ENCODE measurements at regions not wholly inside any gene's neighbourhood (a gene's known extent, or its start where the extent isn't known, plus 50 kb on each side); places are given as distances from the start of the nearest gene placed in this dataset.

DNA sequence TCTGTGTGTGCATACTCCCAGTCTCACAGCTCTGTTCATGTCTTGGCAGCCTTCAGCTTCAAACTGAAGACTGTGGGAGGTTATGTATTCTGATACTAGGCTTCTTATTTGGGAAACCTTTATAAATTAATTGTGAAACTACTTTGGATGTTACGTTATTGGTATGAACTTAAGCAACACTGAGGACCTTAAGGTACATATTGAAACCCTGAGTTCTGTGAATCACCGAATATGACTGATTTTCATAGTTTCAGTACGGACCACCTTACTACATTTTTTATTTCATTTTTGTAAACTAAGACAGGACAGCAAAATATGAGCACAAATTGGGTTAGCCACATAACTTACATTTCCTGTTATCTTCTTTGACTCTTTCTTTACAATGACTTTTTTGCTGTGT lies 498.4 kb downstream of the PDGFC start:
- Mint-ChIP-seq H3K36me3 (ENCODE audit: low read depth) (no peaks in the 10 kb centered on the region), H3K4me3 (no peak overlapping the region), H3K9me3 (no peaks in the 10 kb centered on the region), H3K27ac (peak overlapping the region; percentile 55), H3K27me3 (ENCODE audit: low read depth, poor library complexity) (no peaks in the 10 kb centered on the region), H3K4me1 (peaks cover 6% of the 10 kb centered on the region)
- TF ChIP-seq, protein P1, sequence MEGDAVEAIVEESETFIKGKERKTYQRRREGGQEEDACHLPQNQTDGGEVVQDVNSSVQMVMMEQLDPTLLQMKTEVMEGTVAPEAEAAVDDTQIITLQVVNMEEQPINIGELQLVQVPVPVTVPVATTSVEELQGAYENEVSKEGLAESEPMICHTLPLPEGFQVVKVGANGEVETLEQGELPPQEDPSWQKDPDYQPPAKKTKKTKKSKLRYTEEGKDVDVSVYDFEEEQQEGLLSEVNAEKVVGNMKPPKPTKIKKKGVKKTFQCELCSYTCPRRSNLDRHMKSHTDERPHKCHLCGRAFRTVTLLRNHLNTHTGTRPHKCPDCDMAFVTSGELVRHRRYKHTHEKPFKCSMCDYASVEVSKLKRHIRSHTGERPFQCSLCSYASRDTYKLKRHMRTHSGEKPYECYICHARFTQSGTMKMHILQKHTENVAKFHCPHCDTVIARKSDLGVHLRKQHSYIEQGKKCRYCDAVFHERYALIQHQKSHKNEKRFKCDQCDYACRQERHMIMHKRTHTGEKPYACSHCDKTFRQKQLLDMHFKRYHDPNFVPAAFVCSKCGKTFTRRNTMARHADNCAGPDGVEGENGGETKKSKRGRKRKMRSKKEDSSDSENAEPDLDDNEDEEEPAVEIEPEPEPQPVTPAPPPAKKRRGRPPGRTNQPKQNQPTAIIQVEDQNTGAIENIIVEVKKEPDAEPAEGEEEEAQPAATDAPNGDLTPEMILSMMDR (IDR thresholded peaks at IDR 0.05): no peak
- no peak for DNase-seq

DNA sequence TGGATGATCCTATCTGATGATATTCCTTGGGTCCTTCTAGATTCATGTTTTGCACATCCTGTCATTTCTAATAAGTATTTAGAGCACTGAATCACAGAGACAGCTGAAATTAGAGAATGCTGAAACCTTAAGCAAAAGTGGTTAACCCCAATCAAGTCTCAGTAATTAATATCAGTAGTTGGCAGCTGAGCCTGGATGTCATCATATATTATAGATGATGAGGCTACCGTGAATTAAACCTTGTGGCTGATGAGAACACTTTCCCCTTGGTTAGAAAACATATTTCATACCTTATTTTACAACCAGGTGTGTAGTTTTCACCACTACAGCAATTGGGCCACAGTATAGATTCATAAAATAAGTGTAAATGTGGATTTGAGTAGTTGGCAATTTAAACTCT lies 499.0 kb downstream of the PDGFC start:
- Mint-ChIP-seq H3K27ac (no peak overlapping the region), H3K9me3 (no peaks in the 10 kb centered on the region), H3K27me3 (ENCODE audit: low read depth, poor library complexity) (no peaks in the 10 kb centered on the region), H3K36me3 (ENCODE audit: low read depth) (no peaks in the 10 kb centered on the region), H3K4me3 (no peak overlapping the region), H3K4me1 (peaks cover 6% of the 10 kb centered on the region)
- no peak for DNase-seq
- TF ChIP-seq, protein P1 (IDR thresholded peaks at IDR 0.05): no peak

DNA sequence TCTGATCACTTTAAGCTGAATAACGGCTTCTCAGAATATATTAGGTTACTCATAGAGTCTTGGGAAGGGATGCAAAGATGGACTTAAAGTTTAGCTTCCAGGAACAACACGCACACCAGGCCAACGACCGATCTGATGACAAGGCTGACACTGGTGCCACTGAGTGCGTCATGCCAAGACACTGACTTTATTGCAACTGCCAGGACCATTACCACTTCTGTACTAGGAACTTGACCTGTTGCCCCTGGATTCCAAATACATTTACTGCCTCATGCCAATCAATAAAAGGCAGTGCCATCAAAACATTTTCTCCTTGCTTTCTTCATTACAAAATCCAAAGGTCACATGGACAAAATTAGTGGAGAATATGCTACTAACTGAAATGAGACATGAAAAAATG lies 505.9 kb upstream of the CTSO start:
- no peak for DNase-seq
- Mint-ChIP-seq H3K4me3 (no peak overlapping the region), H3K27ac (no peak overlapping the region), H3K4me1 (peaks cover 7% of the 10 kb centered on the region), H3K27me3 (ENCODE audit: low read depth, poor library complexity) (peaks cover 3% of the 10 kb centered on the region), H3K9me3 (no peaks in the 10 kb centered on the region), H3K36me3 (ENCODE audit: low read depth) (no peaks in the 10 kb centered on the region)
- TF ChIP-seq, protein P1 (IDR thresholded peaks at IDR 0.05): no peak

DNA sequence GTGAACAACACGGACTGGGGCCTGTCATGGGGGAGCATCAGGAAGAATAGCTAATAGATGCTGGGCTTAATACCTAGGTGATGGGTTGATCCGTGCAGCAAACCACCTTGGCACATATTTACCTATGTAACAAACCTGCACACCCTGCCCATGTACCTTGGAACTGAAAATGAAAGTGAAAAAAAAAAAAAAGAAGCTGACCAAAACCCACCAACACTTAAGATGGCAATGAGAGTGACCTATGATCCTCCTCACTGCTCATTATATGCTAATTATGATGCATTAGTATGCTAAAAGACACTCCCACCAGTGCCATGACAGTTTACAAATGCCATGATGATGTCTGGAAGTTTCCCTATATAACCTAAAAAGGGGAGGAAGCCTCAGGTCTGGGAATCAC lies 503.2 kb upstream of the CTSO start:
- DNase-seq: no peak
- peaks cover 9% of the 10 kb centered on the region for H3K9me3 Mint-ChIP-seq
- H3K36me3 Mint-ChIP-seq (ENCODE audit: low read depth): no peaks in the 10 kb centered on the region
- H3K27ac Mint-ChIP-seq: no peak overlapping the region
- no peak overlapping the region for H3K4me3 Mint-ChIP-seq
- peaks cover 6% of the 10 kb centered on the region for H3K27me3 Mint-ChIP-seq (ENCODE audit: low read depth, poor library complexity)
- TF ChIP-seq, protein P1 (IDR thresholded peaks at IDR 0.05): no peak
- H3K4me1 Mint-ChIP-seq: peaks cover 7% of the 10 kb centered on the region

DNA sequence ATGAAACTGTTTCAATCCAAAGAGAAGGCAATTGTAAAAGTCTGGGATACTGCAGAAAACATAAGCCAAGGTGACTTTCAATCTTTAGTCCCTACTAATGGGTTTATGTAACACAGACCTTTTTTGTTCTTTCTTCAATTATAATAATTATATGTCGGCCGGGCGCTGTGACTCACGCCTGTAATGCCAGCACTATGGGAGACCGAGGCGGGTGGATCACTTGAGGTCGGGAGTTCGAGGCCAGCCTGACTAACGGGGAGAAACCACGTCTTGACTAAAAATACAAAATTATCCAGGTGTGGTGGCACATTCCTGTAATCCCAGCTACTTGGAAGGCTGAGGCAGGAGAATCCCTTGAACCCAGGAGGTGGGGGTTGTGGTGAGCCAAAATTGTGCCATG lies 489.8 kb upstream of the CTSO start:
- no peaks in the 10 kb centered on the region for H3K27me3 Mint-ChIP-seq (ENCODE audit: low read depth, poor library complexity)
- no peak overlapping the region for H3K4me3 Mint-ChIP-seq
- no peak overlapping the region for H3K27ac Mint-ChIP-seq

DNA sequence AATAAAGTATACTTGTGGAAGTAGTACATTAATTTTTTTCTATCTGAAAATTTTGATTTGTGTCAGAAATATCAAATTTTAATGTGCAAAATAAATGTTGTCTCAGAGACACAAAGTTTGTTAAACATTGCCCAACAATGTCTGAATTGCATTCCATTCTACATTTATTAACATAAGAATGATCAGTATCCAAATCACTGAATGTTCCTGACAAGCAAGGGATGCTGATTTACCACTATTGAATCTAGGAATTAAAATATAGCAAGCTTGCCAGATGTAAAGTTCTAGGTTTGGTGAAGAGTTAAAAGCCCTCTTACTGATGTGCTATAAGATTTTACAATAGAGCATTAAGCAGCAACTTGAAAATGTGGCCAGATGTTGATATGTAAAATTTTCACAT lies 489.2 kb upstream of the CTSO start:
- peaks cover 4% of the 10 kb centered on the region for H3K9me3 Mint-ChIP-seq
- peaks cover under 1% of the 10 kb centered on the region for H3K4me1 Mint-ChIP-seq
- H3K27ac Mint-ChIP-seq: no peak overlapping the region
- TF ChIP-seq, protein P1 (IDR thresholded peaks at IDR 0.05): no peak
- no peak overlapping the region for H3K4me3 Mint-ChIP-seq
- H3K27me3 Mint-ChIP-seq (ENCODE audit: low read depth, poor library complexity): no peaks in the 10 kb centered on the region
- no peak for DNase-seq
- no peaks in the 10 kb centered on the region for H3K36me3 Mint-ChIP-seq (ENCODE audit: low read depth)

More for the DNA sequence above, 489.8 kb upstream of the CTSO start:
- DNase-seq: no peak
- TF ChIP-seq, protein P1 (IDR thresholded peaks at IDR 0.05): no peak
- H3K36me3 Mint-ChIP-seq (ENCODE audit: low read depth): no peaks in the 10 kb centered on the region
- H3K4me1 Mint-ChIP-seq: no peaks in the 10 kb centered on the region
- peaks cover 4% of the 10 kb centered on the region for H3K9me3 Mint-ChIP-seq
